B cell (primary cell): ENCODE measurements at regions not wholly inside any gene's neighbourhood (a gene's known extent, or its start where the extent isn't known, plus 50 kb on each side); places are given as distances from the start of the nearest gene placed in this dataset.

Experiments used
- EZH2 ChIP-seq: IDR thresholded peaks from 2 replicates; pipeline ENCODE4 v1.6.1; 2012; ENCODE audit warnings: borderline replicate concordance, low read depth, mild to moderate bottlenecking, moderate library complexity, low read length; ENCODE audit not compliant: insufficient read depth, poor library complexity, severe bottlenecking
- TF ChIP-seq, protein P1 (sequence below): fragments of 200-600 bp; IDR thresholded peaks from one replicate; pipeline ENCODE4 v1.8.0; 2022; ENCODE audit warnings: antibody characterized with exemption, mild to moderate bottlenecking

GRCh38 chr6:23910420-23910819, 215.6 kb upstream of the NRSN1 start:
- TF ChIP-seq, protein P1, sequence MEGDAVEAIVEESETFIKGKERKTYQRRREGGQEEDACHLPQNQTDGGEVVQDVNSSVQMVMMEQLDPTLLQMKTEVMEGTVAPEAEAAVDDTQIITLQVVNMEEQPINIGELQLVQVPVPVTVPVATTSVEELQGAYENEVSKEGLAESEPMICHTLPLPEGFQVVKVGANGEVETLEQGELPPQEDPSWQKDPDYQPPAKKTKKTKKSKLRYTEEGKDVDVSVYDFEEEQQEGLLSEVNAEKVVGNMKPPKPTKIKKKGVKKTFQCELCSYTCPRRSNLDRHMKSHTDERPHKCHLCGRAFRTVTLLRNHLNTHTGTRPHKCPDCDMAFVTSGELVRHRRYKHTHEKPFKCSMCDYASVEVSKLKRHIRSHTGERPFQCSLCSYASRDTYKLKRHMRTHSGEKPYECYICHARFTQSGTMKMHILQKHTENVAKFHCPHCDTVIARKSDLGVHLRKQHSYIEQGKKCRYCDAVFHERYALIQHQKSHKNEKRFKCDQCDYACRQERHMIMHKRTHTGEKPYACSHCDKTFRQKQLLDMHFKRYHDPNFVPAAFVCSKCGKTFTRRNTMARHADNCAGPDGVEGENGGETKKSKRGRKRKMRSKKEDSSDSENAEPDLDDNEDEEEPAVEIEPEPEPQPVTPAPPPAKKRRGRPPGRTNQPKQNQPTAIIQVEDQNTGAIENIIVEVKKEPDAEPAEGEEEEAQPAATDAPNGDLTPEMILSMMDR, result no peak
- no peak for TF ChIP-seq EZH2
